ENCODE measurements at regions not wholly inside any gene's neighbourhood (a gene's known extent, or its start where the extent isn't known, plus 50 kb on each side); places are given as distances from the start of the nearest gene placed in this dataset.

DNA sequence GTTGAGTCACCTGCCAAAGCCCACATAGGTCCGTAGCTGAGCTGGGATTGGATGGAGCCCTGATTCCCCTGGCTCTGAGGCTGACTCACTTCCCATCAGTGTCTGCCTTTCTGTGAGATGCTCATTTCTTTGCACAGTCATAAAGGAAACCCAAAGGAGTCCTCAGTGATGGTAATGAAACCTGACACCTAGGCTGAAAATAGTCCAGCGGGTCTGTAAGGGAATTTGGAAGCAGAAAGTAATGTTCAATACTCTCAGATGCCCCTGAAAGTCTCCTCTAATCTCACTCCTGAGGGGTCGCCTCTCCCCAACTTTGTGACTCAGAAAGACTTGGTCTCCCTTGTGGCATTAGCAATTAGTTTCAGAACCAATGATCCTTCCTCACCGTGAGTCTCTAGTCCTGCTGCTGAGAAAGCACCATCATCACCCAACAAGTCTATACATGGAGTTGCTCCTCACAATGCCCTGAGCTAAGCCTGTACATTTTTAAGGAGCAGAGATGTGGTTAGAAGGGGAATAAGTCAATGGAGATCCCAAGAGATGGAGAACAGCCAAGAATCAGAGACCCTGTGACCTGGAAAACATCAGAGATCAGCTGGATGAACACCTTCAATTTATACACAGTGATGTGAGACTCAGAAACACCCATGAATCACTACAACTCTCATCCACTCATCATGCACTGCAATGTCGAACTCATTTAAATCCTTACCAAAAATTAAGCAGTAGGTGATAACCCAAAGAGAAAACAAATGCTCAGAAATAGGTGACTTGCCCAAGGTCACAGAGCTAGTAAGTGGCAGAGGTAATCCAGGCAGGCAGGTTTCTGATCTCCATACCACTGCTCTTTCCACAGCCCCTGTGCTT, 219.0 kb upstream of the CPEB2 start:
- no peak for DNase-seq (ENCODE audit: low read depth in 3 of 3)

DNA sequence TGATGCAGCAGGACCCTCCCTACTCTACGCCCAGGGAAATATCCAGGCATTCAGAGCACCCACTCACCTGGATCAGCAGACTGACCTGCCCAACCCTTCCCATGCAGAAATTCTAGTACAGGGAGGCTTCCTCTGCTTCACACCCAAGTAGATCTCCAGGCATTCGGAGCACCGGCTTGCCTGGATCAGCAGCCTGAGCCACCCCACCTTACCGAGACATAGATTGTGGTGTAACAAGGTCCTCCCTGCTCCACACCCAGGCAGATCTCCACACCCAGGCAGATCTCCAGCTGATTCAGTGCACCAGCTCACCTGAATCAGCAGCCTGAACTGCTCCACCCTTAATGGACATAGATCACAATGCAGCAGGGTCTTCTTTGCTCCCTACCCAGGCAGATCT, 215.1 kb upstream of the CPEB2 start:
- DNase-seq (ENCODE audit: low read depth in 3 of 3): no peak

DNA sequence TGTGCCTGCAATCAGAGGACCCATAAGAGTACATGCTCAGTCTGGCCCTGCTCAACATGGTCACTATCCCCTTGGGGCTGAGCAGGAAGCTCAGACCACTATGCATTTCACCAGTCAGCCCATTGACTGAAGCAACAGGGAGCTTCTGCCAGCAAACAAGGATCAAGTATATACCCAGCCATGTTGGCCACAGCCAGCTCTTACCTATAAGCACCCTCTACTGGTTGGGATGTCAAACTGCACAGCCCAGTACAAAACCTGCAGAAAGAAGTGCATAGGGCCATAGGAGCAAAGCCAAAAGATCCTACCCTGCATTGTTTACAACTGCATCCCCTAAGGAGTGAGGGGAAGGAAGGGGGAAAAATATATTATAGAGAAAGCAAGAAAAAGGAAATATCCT, 214.4 kb upstream of the CPEB2 start:
- DNase-seq (ENCODE audit: low read depth in 3 of 3): no peak

DNA sequence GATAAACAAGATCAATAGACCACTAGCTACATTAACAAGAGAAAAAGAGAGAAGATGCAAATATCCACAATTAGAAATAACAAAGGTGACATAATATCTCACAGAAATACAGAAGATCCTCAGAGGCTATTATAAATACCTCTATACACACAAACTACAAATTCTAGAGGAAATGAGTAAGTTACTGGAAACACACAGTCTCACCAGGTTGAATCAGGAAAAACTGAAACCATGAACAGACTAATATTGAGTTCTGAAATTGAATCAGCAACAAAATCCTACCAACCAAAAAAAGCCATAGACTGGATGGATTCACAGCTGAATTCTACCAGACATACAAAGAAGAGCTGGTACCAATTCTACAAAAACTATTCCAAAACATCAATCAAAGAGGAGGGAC, 211.8 kb upstream of the CPEB2 start:
- no peak for DNase-seq (ENCODE audit: low read depth in 3 of 3)

DNA sequence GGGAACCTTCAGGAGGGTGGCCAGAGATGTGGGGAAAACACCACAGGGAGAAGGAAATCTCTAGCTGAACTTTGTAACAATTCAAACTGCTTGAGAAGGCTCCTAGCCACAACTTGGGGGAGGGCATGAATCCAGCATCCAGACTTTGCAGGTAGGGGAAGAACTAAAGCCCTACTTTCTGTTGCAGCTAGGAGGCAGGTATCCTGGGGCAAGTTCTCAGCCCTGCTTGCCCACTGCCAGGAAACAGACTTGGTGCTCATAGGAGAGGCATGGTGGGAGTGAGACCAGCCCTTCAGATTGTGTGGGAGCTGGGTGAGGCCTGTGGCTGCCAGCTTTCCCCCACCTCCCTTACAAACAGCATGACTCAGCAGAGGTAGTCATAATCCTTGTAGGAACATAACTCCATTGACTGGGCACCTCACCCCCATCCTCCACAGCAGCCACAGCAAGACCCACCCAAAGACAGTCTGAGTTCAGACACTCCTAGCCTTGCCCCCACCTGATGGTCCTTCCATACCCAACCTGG, 209.5 kb upstream of the CPEB2 start:
- DNase-seq (ENCODE audit: low read depth in 3 of 3): no peak

DNA sequence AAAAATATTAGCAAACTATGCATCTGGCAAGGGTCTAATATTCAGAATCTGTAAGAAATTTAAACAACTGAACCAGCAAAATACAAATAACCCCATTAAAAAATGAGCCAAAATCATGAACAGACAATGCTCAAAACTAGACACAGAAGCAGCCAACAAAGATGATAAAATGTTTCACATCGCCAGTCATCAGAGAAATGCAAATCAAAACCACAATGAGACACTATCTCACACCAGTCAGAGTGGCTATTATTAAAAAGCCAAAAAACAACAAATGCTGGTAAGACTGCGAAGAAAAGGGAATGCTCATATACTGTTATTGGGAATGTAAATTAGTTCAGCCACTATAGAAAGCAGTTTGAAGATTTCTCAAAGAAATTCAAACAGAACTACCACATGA, 201.3 kb upstream of the CPEB2 start:
- DNase-seq (ENCODE audit: low read depth in 3 of 3): no peak

DNA sequence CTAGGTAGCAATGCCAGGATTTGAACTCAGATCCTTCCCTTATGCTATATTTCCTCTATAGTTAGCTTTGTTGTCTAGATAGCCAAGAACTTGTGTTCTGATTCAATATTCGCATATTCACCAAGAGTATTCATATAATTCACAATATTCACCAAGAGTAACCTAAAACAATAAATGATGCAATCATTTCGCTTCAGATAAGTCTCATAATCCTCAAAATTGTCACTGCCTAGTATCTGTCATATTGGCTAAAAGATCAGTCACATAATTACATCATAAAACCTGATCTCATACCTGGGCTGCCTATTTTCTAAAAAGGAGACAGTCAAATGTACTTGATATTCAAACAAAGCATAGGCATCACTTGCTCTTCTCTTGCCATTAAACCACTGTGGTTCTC, 199.7 kb upstream of the CPEB2 start:
- DNase-seq (ENCODE audit: low read depth in 3 of 3): no peak

DNA sequence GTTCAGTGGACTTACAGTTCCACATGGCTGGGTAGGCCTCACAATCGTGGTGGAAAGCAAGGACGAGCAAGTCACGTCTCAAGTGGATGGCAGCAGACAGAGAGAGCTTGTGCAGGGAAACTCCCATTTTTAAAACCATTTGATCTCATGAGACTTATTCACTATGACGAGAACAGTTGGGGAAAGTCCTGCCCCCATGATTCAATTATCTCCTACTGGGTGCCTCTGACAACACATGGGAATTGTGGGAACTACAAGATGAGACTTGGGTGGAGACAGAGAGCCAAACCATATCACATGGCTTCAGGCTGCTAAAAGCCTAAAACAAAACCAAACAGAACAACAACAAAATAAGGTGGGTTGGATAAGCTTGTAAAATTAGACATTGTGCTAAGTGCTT, 194.4 kb upstream of the CPEB2 start:
- DNase-seq (ENCODE audit: low read depth in 3 of 3): no peak

DNA sequence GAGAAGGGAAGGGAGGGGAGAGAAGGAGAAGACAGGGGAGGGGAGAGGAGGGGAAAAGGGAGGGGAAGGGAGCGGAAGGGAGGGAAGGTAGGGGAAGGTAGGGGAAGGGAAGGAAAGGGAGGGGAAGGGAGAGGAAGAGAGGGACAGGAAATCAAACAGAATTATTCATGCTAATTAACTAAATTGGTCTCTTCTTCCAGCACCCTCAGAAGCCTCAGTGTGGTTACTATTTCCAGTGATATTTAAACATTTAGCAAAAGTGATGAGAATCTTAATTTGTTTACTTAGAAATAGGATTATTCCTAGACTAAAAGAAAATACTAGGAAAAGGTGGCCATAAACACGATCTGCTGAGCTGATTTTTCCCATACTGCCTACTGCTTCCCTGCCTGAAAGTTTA, 193.1 kb upstream of the CPEB2 start:
- no peak for DNase-seq (ENCODE audit: low read depth in 3 of 3)

DNA sequence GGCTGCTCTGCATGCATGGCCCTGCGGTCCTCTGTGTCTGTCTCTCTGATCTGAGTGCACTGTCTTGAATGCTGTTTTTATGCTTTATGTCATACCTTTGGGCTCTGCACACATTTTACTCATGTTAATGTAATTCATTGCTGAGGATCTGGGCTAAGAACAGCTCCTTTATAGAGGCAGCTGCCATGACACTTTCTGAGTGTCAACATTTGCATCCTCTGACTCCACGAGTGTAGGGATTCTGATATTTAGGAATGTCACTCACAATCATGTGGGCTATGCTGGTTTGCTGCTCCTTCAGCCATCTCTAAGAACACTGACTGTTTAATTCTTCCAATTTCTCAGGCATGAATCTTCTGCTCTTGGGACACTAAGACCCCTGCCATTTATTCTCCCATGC, 192.2 kb upstream of the CPEB2 start:
- DNase-seq (ENCODE audit: low read depth in 3 of 3): no peak

DNA sequence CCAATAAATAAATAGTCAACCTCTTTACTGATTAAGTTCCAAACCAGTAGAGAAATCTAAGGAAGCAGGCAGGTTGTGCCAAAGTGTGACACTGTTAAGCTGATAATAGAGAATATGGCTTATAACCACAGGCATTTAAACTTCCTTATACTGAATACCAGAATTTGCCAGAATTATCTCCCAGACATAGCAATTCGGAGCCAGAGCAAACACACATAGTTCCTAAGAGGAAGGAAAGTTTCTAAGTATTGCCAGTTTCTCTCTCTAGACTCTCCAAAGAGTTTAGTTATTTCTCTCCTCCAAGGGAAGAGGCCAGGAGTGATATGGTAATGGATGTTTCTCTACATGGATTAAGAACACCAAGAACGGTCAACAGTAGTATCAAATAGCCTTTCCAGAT, 191.7 kb upstream of the CPEB2 start:
- DNase-seq (ENCODE audit: low read depth in 3 of 3): no peak

DNA sequence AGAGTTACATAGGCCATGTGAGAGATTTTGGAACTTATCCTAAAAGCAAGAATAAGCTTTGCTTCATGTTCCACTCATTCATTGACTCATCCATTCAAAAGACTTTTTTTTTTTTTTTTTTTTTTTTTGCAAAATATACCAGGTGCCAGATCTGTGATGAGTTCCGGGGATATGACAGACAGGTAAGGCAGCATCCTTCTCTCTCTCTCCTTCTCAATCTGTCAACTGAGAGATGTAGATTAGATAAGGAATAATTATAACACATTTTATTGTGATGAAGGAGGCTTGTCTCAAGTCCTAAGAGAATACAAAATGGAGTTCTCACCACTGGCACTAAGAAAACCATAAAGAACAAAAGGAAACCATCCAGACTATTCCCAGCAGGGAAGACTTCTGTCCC, 190.2 kb upstream of the CPEB2 start:
- no peak for DNase-seq (ENCODE audit: low read depth in 3 of 3)

DNA sequence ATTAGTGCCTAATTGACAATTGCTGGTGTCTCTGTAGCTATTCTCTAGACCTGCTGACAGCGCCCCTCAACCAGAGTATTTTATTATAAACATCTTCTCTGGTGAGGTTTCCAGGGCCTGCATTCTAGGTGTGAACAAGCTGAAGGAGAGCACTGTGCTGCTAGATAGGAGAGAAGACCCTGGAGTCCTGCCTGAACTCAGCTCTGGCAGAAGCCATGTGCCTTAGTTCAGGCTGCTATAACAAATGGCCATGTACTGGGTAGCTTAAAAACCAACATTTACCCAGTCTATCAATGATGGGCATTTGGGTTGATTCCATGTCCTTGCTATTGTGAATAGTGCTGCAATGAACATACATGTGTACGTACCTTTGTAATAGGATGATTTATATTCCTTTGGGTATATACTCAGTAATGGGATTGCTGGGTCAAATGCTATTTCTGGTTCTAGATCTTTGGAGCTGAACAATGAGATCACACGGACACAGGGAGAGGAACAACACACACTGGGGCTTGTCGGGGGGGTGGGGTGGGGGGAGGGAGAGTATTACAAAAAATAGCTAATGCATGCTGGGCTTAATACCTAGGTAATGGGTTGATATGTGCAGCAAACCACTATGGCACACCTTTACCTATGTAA, 185.5 kb upstream of the CPEB2 start:
- DNase-seq (ENCODE audit: low read depth in 3 of 3): no peak

DNA sequence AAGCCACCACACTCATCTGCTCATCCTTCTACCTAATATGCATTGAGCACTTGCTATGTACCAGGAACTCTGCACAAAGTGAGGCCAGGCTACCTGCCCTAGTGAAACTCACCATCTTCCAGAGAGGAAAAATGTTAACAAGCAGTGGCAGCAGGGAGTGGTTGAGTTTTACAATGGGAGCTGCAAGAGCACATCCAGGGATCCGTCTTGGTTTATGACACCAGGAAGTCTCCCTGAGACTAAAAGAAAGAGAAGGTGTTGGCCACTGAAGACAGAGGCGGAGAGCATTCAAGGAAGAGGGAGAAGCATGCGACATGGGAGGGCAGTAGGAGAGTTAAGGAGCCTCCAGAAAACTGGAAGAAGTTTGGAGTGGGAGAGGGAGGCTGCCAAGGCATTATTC, 178.1 kb upstream of the CPEB2 start:
- DNase-seq (ENCODE audit: low read depth in 3 of 3): no peak

DNA sequence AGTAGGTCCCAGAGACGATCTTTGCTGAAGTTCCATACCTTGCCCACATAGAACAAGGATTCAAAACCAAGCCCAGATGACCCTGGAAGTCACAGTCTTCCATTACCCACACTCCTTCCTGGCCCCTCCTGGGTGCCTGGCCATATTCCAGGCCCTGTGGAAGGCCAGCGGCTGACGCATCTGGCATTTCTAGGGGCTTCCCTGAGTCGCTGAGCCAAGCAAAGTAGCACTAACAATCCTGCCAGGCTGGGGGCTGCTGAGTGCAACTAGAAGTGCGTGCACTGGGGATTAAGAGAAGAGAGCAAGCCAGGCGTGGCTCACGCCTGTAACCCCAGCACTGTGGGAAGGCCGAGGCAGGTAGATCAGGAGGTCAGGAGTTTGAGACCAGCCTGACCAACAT, 175.2 kb upstream of the CPEB2 start:
- DNase-seq (ENCODE audit: low read depth in 3 of 3): no peak

DNA sequence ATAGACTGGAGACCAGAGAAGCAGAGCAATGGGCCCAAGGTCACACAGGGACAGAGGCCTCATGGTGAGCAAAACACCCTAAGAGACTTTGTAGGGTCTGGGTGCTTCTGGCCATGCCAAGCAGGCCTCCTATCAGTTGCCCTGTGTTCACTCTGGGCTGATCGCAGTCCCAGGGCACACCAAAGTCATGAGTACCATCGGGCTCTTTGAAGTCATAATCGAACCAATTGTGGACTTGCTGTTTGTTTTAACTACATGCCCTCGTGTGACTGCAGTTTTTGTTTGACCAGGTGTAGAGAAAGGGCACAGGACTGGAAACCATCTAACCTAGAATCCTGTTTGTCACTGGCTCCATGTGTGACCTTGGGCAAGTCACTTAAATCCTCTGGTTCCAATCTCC, 172.5 kb upstream of the CPEB2 start:
- DNase-seq (ENCODE audit: low read depth in 3 of 3): no peak

DNA sequence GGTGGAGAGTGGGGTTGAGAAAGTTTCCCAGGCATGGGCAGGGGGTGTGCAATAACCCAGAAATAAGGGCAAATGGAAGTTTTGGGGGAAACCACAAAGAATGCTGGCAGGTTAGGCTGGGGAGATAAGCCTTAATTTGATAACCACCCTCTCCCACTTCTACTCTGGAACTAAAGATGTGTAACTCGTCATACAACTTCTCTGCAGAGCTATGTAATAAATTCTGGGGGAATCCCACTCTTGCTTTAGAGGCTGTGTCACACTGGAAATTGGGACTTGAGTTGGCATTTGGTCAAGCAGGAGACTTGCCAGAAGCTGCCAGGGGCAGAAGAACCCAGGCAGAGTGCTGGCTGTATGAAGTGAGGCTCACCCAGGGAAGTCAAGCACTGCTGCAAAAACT, 170.9 kb upstream of the CPEB2 start:
- DNase-seq (ENCODE audit: low read depth in 3 of 3): no peak

DNA sequence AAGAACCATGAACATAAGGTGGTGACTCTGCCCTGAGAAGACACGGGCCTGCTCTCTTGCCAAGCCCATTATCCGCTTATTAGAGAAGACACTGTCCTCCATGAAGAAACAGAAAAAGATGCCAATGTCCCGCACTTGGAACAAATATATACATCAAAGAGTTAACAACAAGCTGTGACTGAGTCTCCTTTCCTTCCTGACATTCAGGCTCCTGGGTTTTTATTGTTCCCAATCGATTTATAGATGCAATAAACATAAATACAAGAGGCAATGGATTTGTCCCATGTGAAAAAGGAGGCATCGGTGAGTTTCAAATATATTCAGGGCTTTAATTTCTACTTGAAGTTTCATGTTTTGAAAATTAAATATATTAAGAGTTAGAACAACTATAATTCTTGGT, 169.2 kb upstream of the CPEB2 start:
- DNase-seq (ENCODE audit: low read depth in 3 of 3): no peak

DNA sequence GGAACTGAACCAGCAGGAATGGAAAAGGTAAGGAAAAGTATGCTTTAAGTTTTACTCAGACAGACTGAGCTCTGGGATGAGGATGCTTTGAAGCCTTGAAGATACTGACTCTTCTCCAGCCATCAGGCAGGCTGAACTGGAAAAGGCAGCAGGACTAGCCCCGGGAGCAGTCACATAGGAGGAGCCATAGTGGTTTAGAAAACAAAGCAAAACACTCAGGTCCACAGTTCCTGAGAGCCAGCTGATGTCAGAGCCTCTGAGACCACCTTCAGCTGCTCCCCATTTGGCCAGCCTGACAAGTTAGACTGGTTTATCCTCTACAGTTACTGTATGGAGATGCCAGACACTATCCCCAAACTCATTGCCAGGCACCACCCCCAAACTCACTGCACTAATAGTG, 167.9 kb upstream of the CPEB2 start:
- DNase-seq (ENCODE audit: low read depth in 3 of 3): no peak

DNA sequence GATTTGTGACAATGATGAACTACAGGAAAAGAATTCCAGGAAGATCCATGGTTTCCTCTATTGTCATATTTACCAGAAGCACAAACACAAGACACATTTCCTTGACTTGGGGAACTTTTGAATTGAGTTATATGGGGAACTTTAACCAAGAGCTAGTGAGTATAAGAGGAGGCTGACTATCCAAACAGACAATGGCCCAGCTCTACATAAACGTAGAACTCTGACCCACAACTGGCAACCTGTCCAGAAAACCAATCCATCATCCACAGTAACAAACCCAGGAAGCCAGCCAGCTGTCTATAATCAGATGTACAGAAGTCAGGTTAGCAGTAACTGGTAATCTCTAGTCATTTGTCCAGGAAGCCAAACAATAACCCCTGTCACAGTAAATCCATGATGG, 167.0 kb upstream of the CPEB2 start:
- DNase-seq (ENCODE audit: low read depth in 3 of 3): no peak

DNA sequence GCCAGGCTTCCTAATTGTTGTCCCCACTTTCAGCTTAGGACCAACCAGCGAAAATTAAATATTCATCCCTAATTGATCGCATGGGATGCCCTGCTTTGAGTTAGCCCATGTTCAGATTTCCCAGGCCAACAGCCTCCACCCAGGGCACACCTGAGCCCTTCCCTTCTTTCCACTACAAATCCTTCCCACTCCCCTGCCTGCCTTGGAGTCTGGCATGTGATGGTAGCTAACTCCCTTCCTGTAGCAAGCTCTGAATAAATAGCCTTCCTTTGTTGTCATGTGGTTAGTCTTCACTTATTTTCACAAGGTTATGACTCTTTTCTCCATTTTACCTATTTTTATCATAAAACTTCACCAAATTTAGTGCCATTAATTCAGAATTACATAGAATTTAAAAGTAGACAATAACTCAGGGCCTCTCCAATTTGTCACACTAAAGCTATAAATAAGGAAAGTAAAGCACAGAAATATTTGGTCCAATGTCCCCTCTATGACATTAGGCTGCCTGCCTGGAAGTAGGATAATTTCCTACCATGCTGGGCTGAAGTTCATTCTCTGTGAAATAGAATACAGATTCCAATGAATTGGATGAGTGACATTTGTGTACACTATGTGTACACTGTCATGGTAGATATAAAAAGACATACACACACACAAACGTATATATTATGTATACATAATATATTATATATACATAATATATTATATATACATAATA, 166.4 kb upstream of the CPEB2 start:
- no peak for DNase-seq (ENCODE audit: low read depth in 3 of 3)

DNA sequence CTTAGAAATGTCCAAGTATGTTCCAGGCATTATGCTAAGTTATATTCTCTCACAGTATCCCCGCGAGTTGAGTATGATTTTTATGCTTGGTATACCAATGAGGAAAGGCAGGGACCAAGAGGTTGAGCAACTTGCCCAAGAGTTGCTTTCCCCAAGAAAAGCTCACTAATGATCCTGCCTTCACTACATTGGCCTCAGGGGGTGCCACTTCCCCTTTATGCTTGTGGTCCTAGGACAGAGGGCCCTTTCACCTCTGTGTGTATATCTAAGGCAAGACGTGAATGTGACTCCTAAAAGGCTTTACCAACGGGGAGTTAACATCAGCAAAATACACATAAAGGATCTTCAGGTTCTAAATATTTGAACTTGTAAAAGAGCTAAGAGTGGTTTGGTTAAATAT, 164.4 kb upstream of the CPEB2 start:
- DNase-seq (ENCODE audit: low read depth in 3 of 3): no peak

All from stimulated activated CD4-positive, alpha-beta T cell treated with anti-CD3 and anti-CD28 coated beads, TNF-alpha, amount 100 ng/mL, for 4 hours (primary cell).